H1 (cell line): ENCODE measurements at regions not wholly inside any gene's neighbourhood (a gene's known extent, or its start where the extent isn't known, plus 50 kb on each side); places are given as distances from the start of the nearest gene placed in this dataset.

ENCODE experiments used
- EZH2 ChIP-seq: fragments of 200-600 bp; sonication (generic); IDR thresholded peaks from 2 replicates; pipeline ENCODE4 v1.7.1; 2012; ENCODE audit warnings: low read depth, mild to moderate bottlenecking, moderate library complexity, low read length, inconsistent platforms; ENCODE audit not compliant: severe bottlenecking
- SIN3A ChIP-seq, 2 experiments: IDR thresholded peaks in 1 of 2; conservative IDR thresholded peaks in 1 of 2; 2 replicates each; pipeline ENCODE4 v1.6.1; 2011 to 2012; ENCODE audit warnings: low read length in 2 of 2, improper control_type of control experiment in 1 of 2, low read depth in 1 of 2, mild to moderate bottlenecking in 1 of 2

DNA sequence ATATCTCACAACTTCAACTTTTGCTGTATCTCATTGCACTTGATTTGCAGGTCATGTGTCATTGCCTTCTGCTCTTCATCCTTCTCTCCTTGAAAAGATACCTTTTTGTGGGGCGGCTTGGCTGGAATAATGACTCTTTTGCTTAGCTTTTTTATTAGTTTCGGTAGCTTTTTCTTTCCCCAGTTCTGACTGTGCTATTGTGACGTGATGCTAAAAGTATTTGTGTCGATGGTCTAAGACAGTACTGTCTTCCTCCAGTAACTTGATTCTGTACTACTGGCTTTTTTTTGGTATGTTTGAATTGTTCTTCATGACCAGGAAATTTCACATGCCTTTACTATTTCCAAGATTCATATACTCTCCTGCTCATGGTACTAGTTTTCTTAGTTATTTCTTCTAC is 63.1 kb downstream of the SLITRK1 start (continued):
- TF ChIP-seq EZH2 (no peak), SIN3A (conservative IDR thresholded peaks at IDR 0.05 in 1 of 2, IDR thresholded peaks at IDR 0.05 in 1 of 2; ENCODE audit: low read depth in 1 of 2, low read length in 2 of 2) (no peak)
